Mammary epithelial cell (primary cell): ENCODE measurements at regions not wholly inside any gene's neighbourhood (a gene's known extent, or its start where the extent isn't known, plus 50 kb on each side); places are given as distances from the start of the nearest gene placed in this dataset.

ENCODE experiments used
- EZH2 ChIP-seq: IDR thresholded peaks from 2 replicates; pipeline ENCODE4 v1.6.1; 2012; ENCODE audit warnings: low read length, inconsistent platforms, borderline replicate concordance
- TF ChIP-seq, protein P1 (sequence below), 2 donors: IDR thresholded peaks in 1 of 2; conservative IDR thresholded peaks in 1 of 2; 2 replicates each; pipeline ENCODE4 v1.5.1; 2011 to 2012; ENCODE audit warnings: inconsistent platforms in 2 of 2, low read length in 2 of 2, mild to moderate bottlenecking in 2 of 2, control low read depth in 1 of 2, low read depth in 1 of 2; ENCODE audit not compliant: insufficient read depth in 1 of 2; ENCODE audit errors: extremely low read depth in 1 of 2

DNA sequence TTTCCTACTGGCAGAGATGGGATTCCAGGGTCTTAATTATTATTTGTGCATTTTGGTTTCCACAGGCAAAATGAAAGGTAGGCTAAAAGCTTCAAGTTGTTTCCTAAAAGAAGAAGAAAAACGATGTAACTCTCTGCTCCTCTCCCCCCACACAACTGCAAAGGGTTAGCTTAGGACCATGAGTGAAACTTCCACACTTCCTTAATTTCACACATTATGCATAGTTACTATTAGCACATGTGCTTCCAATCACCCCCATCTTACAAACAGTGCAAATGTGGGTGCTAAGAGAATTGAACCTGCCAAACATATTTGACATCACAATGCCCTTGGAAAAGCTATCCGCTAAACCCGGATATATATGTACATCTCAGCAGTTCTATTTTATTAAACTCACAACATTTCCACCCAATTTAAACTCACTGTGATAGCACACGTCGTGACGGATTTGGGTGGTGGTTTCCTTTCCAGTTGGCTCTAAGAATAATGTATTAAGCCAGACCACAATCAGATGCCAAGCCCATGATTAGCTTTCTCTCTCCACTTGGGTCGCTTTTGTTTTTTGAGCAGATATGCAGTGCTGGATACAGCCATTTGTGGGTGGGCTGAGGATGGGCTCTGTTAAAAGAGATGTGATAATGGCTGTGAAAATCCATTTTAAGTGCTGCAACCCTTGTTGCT lies 245.0 kb upstream of the POU2AF2 start:
- TF ChIP-seq EZH2, result no peak
- TF ChIP-seq, protein P1, sequence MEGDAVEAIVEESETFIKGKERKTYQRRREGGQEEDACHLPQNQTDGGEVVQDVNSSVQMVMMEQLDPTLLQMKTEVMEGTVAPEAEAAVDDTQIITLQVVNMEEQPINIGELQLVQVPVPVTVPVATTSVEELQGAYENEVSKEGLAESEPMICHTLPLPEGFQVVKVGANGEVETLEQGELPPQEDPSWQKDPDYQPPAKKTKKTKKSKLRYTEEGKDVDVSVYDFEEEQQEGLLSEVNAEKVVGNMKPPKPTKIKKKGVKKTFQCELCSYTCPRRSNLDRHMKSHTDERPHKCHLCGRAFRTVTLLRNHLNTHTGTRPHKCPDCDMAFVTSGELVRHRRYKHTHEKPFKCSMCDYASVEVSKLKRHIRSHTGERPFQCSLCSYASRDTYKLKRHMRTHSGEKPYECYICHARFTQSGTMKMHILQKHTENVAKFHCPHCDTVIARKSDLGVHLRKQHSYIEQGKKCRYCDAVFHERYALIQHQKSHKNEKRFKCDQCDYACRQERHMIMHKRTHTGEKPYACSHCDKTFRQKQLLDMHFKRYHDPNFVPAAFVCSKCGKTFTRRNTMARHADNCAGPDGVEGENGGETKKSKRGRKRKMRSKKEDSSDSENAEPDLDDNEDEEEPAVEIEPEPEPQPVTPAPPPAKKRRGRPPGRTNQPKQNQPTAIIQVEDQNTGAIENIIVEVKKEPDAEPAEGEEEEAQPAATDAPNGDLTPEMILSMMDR (conservative IDR thresholded peaks at IDR 0.05 in 1 of 2, IDR thresholded peaks at IDR 0.05 in 1 of 2; ENCODE audit: extremely low read depth in 1 of 2, insufficient read depth in 1 of 2, low read depth in 1 of 2, low read length in 2 of 2), result no peak
